ENCODE measurements at regions not wholly inside any gene's neighbourhood (a gene's known extent, or its start where the extent isn't known, plus 50 kb on each side); places are given as distances from the start of the nearest gene placed in this dataset.

- ATAC-seq (ENCODE audit: low read depth) (no peak), DNase-seq (no peak)
- Histone ChIP-seq H3K9ac (ENCODE audit: low read depth, low read length) (no peak overlapping the region), H4K8ac (ENCODE audit: low read depth in 2 of 2, low read length in 2 of 2) (no peak overlapping the region), H3K14ac (replicated peaks; ENCODE audit: low read depth, low read length) (no peak overlapping the region), H2BK15ac (ENCODE audit: low read depth, low read length) (no peak overlapping the region), H3K27ac (ENCODE audit: insufficient read depth, low read length) (no peak overlapping the region), H4K5ac (ENCODE audit: low read depth, low read length) (no peak overlapping the region), H3K79me1 (ENCODE audit: low read depth in 1 of 2, low read length in 2 of 2) (no peaks in the 10 kb centered on the region), H3K36me3 (ENCODE audit: control insufficient read depth, insufficient read depth, low read length) (no peaks in the 10 kb centered on the region), H2BK120ac (ENCODE audit: low read depth, low read length) (no peak overlapping the region), H3K18ac (ENCODE audit: low read depth, low read length) (no peak overlapping the region), H2BK5ac (ENCODE audit: low read depth, low read length, poor library complexity, severe bottlenecking) (no peak overlapping the region), H3K23ac (ENCODE audit: low read depth, low read length) (no peak overlapping the region), H3K4me2 (ENCODE audit: low read depth, low read length) (no peak overlapping the region), H3K9me3 (ENCODE audit: control insufficient read depth, insufficient read depth, low read length) (peaks cover 6% of the 10 kb centered on the region; the same call in 1 of the 2 replicates), H3K4me1 (ENCODE audit: control insufficient read depth, insufficient read depth, low read length) (no peaks in the 10 kb centered on the region), H3K9me1 (ENCODE audit: insufficient read depth, low read length) (no peaks in the 10 kb centered on the region), H3K56ac (ENCODE audit: extremely low read depth, insufficient read depth, low read length) (no peak overlapping the region), H4K91ac (ENCODE audit: insufficient read depth, low read depth, low read length) (no peak overlapping the region), H2AK5ac (ENCODE audit: low read depth, low read length) (no peak overlapping the region), H2AK9ac (replicated peaks; ENCODE audit: low read depth, low read length, poor library complexity) (no peak overlapping the region), H3K4ac (ENCODE audit: low read depth, low read length) (no peak overlapping the region), H3K4me3 (ENCODE audit: insufficient read depth, low read depth, low read length) (no peak overlapping the region), H3K27me3 (ENCODE audit: control insufficient read depth, insufficient read depth, low read length) (no peaks in the 10 kb centered on the region), H2AFZ (replicated peaks; ENCODE audit: low read length, poor library complexity) (no peak overlapping the region), H2BK20ac (ENCODE audit: low read depth, low read length) (no peak overlapping the region), H4K20me1 (ENCODE audit: insufficient read depth, low read length) (no peaks in the 10 kb centered on the region)
- TF ChIP-seq CHD1 (IDR thresholded peaks at IDR 0.05; ENCODE audit: low read depth, low read length) (no peak), NFE2L2 (IDR thresholded peaks at IDR 0.05; ENCODE audit: low read depth, low read length) (no peak), MAFK (IDR thresholded peaks at IDR 0.05; ENCODE audit: low read depth, low read length) (no peak), MXI1 (IDR thresholded peaks at IDR 0.05; ENCODE audit: borderline replicate concordance, low read depth, low read length) (no peak)
- in situ Hi-C loops (cut with MboI; ENCODE audit: low sequenced_read_pairs), result no loop called here
- no CpG with 5 or more reads among the region's 2 CpGs for WGBS, 2 experiments (ENCODE audit: extremely low coverage in 2 of 2, insufficient read length in 1 of 2)
- POLR2A ChIA-PET (ENCODE audit: unreplicated experiment), result no interaction called here
- intact Hi-C loops (cut with micrococcal nuclease), result no loop called here
- CTCF ChIA-PET, result no interaction called here
- BruUV-seq (replicated peaks), result no TSS peak
- dilution Hi-C loops (cut with HindIII; ENCODE audit: low sequenced_read_pairs, unreplicated experiment), result no loop called here
These were observed 697.4 kb downstream of the TRAM1L1 start for GRCh38 chr4:116387937-116388474.

All from IMR-90 (cell line).